Stimulated activated memory B cell treated with anti-CD40 and anti-IgM and Interleukin-4, amounts not matched to agents 10 μg/mL and 1 μg/mL and 100 μg/mL, for 72 hours (primary cell): ENCODE measurements at regions not wholly inside any gene's neighbourhood (a gene's known extent, or its start where the extent isn't known, plus 50 kb on each side); places are given as distances from the start of the nearest gene placed in this dataset.

ENCODE experiments used
- ATAC-seq: fragments of 150-1000 bp; cut with Tn5 transposase; 2 replicates; pipeline ENCODE4 v1.10.0; 2021
- H3K27ac Mint-ChIP-seq: one replicate; pipeline ENCODE4 v1.8.0; 2022; ENCODE audit warnings: mild to moderate bottlenecking, mixed read lengths
- H3K27me3 Mint-ChIP-seq: one replicate; pipeline ENCODE4 v1.8.0; 2022; ENCODE audit warnings: mixed read lengths
- H3K36me3 Mint-ChIP-seq: one replicate; pipeline ENCODE4 v1.8.0; 2022; ENCODE audit warnings: mixed read lengths
- H3K4me1 Mint-ChIP-seq: one replicate; pipeline ENCODE4 v1.8.0; 2022; ENCODE audit warnings: mixed read lengths
- H3K4me3 Mint-ChIP-seq: one replicate; pipeline ENCODE4 v1.8.0; 2022; ENCODE audit warnings: mild to moderate bottlenecking, moderate library complexity, mixed read lengths
- H3K9me3 Mint-ChIP-seq: one replicate; pipeline ENCODE4 v1.8.0; 2022; ENCODE audit warnings: mixed read lengths

- Mint-ChIP-seq H3K9me3 (no peaks in the 10 kb centered on the region), H3K27me3 (peaks cover 9% of the 10 kb centered on the region), H3K4me3 (no peak overlapping the region), H3K27ac (no peak overlapping the region), H3K4me1 (peaks cover 10% of the 10 kb centered on the region), H3K36me3 (no peaks in the 10 kb centered on the region)
- ATAC-seq, result no peak
Observed at GRCh38 chr1:114235281-114235680, 81.6 kb upstream of the SYT6 start.

GRCh38 chr1:114234408-114235124, 80.9 kb upstream of the SYT6 start:
- Mint-ChIP-seq H3K27me3 (peaks cover 9% of the 10 kb centered on the region), H3K9me3 (no peaks in the 10 kb centered on the region), H3K27ac (no peak overlapping the region), H3K4me1 (peaks cover 10% of the 10 kb centered on the region), H3K4me3 (no peak overlapping the region), H3K36me3 (no peaks in the 10 kb centered on the region)
- peak; percentile 53 for ATAC-seq

- H3K4me3 Mint-ChIP-seq, result no peak overlapping the region
- peaks cover 10% of the 10 kb centered on the region for H3K4me1 Mint-ChIP-seq
- ATAC-seq, result no peak
- peaks cover 10% of the 10 kb centered on the region for H3K27me3 Mint-ChIP-seq
- H3K27ac Mint-ChIP-seq, result no peak overlapping the region
- H3K9me3 Mint-ChIP-seq, result no peaks in the 10 kb centered on the region
- H3K36me3 Mint-ChIP-seq, result no peaks in the 10 kb centered on the region
Observed at GRCh38 chr1:114232691-114233090, 79.0 kb upstream of the SYT6 start.

- H3K4me3 Mint-ChIP-seq, result no peak overlapping the region
- no peak for ATAC-seq
- H3K27ac Mint-ChIP-seq, result no peak overlapping the region
- H3K9me3 Mint-ChIP-seq, result no peaks in the 10 kb centered on the region
- peaks cover 15% of the 10 kb centered on the region for H3K27me3 Mint-ChIP-seq
- H3K4me1 Mint-ChIP-seq, result peaks cover 10% of the 10 kb centered on the region
- H3K36me3 Mint-ChIP-seq, result no peaks in the 10 kb centered on the region
Observed at GRCh38 chr1:114231301-114231700, 77.6 kb upstream of the SYT6 start.

GRCh38 chr1:114229368-114229767, 75.7 kb upstream of the SYT6 start:
- Mint-ChIP-seq H3K27me3 (peaks cover 15% of the 10 kb centered on the region), H3K36me3 (no peaks in the 10 kb centered on the region), H3K4me1 (peaks cover under 1% of the 10 kb centered on the region), H3K4me3 (no peak overlapping the region), H3K27ac (no peak overlapping the region), H3K9me3 (no peaks in the 10 kb centered on the region)
- ATAC-seq, result no peak

- H3K27ac Mint-ChIP-seq, result no peak overlapping the region
- no peak for ATAC-seq
- H3K9me3 Mint-ChIP-seq, result no peaks in the 10 kb centered on the region
- no peaks in the 10 kb centered on the region for H3K36me3 Mint-ChIP-seq
- peaks cover 15% of the 10 kb centered on the region for H3K27me3 Mint-ChIP-seq
- H3K4me3 Mint-ChIP-seq, result no peak overlapping the region
- no peaks in the 10 kb centered on the region for H3K4me1 Mint-ChIP-seq
Observed at GRCh38 chr1:114227059-114227458, 73.4 kb upstream of the SYT6 start.

GRCh38 chr1:114224196-114224907, 70.7 kb upstream of the SYT6 start:
- Mint-ChIP-seq H3K4me3 (no peak overlapping the region), H3K27me3 (peaks cover 15% of the 10 kb centered on the region), H3K4me1 (no peaks in the 10 kb centered on the region), H3K9me3 (no peaks in the 10 kb centered on the region), H3K27ac (no peak overlapping the region), H3K36me3 (no peaks in the 10 kb centered on the region)
- ATAC-seq, result no peak

- peaks cover 12% of the 10 kb centered on the region for H3K27me3 Mint-ChIP-seq
- H3K4me1 Mint-ChIP-seq, result no peaks in the 10 kb centered on the region
- no peak for ATAC-seq
- no peak overlapping the region for H3K4me3 Mint-ChIP-seq
- no peaks in the 10 kb centered on the region for H3K36me3 Mint-ChIP-seq
- H3K27ac Mint-ChIP-seq, result no peak overlapping the region
- no peaks in the 10 kb centered on the region for H3K9me3 Mint-ChIP-seq
Observed at GRCh38 chr1:114222920-114223319, 69.3 kb upstream of the SYT6 start.

- Mint-ChIP-seq H3K27me3 (no peaks in the 10 kb centered on the region), H3K9me3 (no peaks in the 10 kb centered on the region), H3K4me1 (no peaks in the 10 kb centered on the region), H3K4me3 (no peak overlapping the region), H3K36me3 (no peaks in the 10 kb centered on the region), H3K27ac (no peak overlapping the region)
- no peak for ATAC-seq
Observed at GRCh38 chr1:114219172-114219868, 65.7 kb upstream of the SYT6 start.

GRCh38 chr1:114218361-114219171, 64.9 kb upstream of the SYT6 start:
- Mint-ChIP-seq H3K9me3 (no peaks in the 10 kb centered on the region), H3K27me3 (no peaks in the 10 kb centered on the region), H3K27ac (no peak overlapping the region), H3K4me1 (no peaks in the 10 kb centered on the region), H3K4me3 (no peak overlapping the region), H3K36me3 (no peaks in the 10 kb centered on the region)
- peak; percentile 7 for ATAC-seq

- H3K27me3 Mint-ChIP-seq, result peaks cover 11% of the 10 kb centered on the region
- no peaks in the 10 kb centered on the region for H3K4me1 Mint-ChIP-seq
- H3K9me3 Mint-ChIP-seq, result no peaks in the 10 kb centered on the region
- no peaks in the 10 kb centered on the region for H3K36me3 Mint-ChIP-seq
- no peak for ATAC-seq
- H3K4me3 Mint-ChIP-seq, result no peak overlapping the region
- H3K27ac Mint-ChIP-seq, result no peak overlapping the region
Observed at GRCh38 chr1:114216431-114217173, 62.9 kb upstream of the SYT6 start.

- no peak for ATAC-seq
- no peak overlapping the region for H3K4me3 Mint-ChIP-seq
- peaks cover 11% of the 10 kb centered on the region for H3K27me3 Mint-ChIP-seq
- H3K36me3 Mint-ChIP-seq, result no peaks in the 10 kb centered on the region
- no peaks in the 10 kb centered on the region for H3K4me1 Mint-ChIP-seq
- H3K27ac Mint-ChIP-seq, result no peak overlapping the region
- H3K9me3 Mint-ChIP-seq, result no peaks in the 10 kb centered on the region
Observed at GRCh38 chr1:114215436-114215835, 61.8 kb upstream of the SYT6 start.

- Mint-ChIP-seq H3K27me3 (peaks cover 18% of the 10 kb centered on the region), H3K9me3 (no peaks in the 10 kb centered on the region), H3K27ac (no peak overlapping the region), H3K4me3 (no peak overlapping the region), H3K36me3 (no peaks in the 10 kb centered on the region), H3K4me1 (no peaks in the 10 kb centered on the region)
- ATAC-seq, result no peak
Observed at GRCh38 chr1:114214016-114214415, 60.3 kb upstream of the SYT6 start.

- Mint-ChIP-seq H3K36me3 (no peaks in the 10 kb centered on the region), H3K27me3 (peaks cover 42% of the 10 kb centered on the region), H3K4me1 (no peaks in the 10 kb centered on the region), H3K9me3 (no peaks in the 10 kb centered on the region), H3K4me3 (no peak overlapping the region), H3K27ac (no peak overlapping the region)
- ATAC-seq, result no peak
Observed at GRCh38 chr1:114209971-114210370, 56.3 kb upstream of the SYT6 start.
